Gastrocnemius medialis (tissue), 4 donors: ENCODE measurements at regions not wholly inside any gene's neighbourhood (a gene's known extent, or its start where the extent isn't known, plus 50 kb on each side); places are given as distances from the start of the nearest gene placed in this dataset.

ENCODE experiments used
- CTCF ChIP-seq, 5 experiments: fragments of 450-650 bp in 3 of 5; fragments of 200-600 bp in 2 of 5; sonication (generic) in 2 of 5; IDR thresholded peaks in 4 of 5; conservative IDR thresholded peaks in 1 of 5; 1 replicate in 4 of 5; 2 replicates in 1 of 5; pipeline ENCODE4 v1.5.1; 2016 to 2019; ENCODE audit warnings: antibody characterized with exemption in 5 of 5, mild to moderate bottlenecking in 3 of 5, moderate library complexity in 3 of 5
- POLR2A ChIP-seq, 2 donors: fragments of 450-650 bp; IDR thresholded peaks; one replicate each; pipeline ENCODE4 v1.6.1; 2017; ENCODE audit warnings: antibody characterized with exemption in 2 of 2, mild to moderate bottlenecking in 2 of 2, moderate library complexity in 2 of 2

- TF ChIP-seq CTCF (IDR thresholded peaks at IDR 0.05 in 4 of 5, conservative IDR thresholded peaks at IDR 0.05 in 1 of 5) (no peak), POLR2A (IDR thresholded peaks at IDR 0.05) (no peak)
Observed at GRCh38 chr1:207227131-207227630, 94.3 kb upstream of the CD55 start.
